ENCODE measurements at regions not wholly inside any gene's neighbourhood (a gene's known extent, or its start where the extent isn't known, plus 50 kb on each side); places are given as distances from the start of the nearest gene placed in this dataset.
"Not testable (repeated sequence)": the region's sequence is repeated elsewhere in the genome, so short reads cannot be mapped to it uniquely, and the experiment has no call there.

DNA sequence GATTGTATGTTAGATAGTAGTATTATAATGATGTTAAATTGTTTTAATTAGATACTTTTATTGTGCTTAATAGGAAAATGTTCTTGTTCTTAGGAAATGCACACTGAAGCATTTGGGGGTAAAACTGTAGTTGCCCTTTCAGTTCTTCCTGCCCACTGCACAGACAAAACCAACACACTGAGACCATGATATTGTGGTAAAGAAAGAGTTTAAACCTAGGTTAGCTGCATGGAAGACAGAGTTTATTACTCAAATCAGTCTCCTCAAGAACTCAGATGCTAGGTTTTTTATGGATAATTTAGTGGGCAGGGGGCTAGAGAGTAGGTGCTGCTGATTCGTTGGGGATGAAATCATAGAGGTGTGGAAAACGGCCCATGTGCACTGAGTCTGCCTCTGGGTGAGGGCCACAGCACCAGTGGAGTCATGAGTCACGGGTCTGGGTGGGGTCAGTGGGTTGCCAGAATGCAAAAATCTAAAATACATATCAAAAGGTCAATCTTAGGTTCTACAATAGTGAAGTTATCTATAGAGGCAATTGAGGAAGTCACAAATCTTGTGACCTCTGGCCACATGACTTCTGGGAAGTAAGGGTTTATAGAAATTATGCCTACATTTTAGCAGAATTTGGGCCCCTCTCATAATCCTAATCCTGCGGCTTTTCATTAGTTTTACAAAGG is 124.8 kb upstream of the FOXN2 start:
- DNase-seq (ENCODE audit: low read depth, low spot score), result no peak

- no peak for DNase-seq (ENCODE audit: low read depth, low spot score)
These were observed 124.3 kb upstream of the FOXN2 start for GRCh38 chr2:48190230-48190629.

- no peak for DNase-seq (ENCODE audit: low read depth, low spot score)
These were observed 119.8 kb upstream of the FOXN2 start for GRCh38 chr2:48194641-48195040.

DNA sequence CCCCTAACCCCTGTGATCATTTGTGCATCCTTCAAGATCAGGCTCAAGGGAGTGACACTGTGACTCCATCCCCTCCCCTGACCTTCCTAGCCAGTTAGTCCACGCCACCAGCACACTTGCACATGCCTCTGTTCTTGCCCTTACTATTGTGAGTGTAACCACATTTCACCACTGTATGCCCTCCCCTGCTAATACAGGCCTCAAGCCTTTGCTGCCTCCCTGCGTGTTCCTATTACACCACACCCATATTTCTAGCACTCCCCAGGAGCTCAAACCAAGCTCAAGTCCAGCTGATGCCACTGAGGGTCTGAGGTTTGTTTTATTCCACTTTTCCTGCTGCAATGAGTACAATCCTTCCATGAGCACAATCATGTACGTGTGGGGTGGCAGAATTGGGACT is 119.3 kb upstream of the FOXN2 start:
- no peak for DNase-seq (ENCODE audit: low read depth, low spot score)

DNA sequence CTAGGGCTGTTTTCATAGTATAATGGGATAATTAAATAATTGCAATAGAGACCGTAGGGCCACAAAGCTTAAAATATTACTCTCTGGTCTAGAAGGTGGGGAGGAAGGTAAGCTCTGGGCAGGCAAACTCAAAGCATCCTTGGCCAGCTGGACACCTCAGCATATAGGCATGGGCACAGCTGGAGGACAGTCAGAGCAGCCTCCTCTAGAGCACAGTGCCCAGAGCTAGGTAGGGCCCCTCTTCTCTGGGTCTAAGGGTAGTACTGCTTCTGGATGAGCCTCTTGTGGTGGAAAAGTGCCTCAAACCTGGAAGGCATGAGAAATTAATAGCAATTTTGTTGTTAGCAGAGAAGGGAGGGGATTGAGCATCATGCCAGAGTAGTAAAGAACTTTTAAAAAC is 116.9 kb upstream of the FOXN2 start:
- no peak for DNase-seq (ENCODE audit: low read depth, low spot score)

DNA sequence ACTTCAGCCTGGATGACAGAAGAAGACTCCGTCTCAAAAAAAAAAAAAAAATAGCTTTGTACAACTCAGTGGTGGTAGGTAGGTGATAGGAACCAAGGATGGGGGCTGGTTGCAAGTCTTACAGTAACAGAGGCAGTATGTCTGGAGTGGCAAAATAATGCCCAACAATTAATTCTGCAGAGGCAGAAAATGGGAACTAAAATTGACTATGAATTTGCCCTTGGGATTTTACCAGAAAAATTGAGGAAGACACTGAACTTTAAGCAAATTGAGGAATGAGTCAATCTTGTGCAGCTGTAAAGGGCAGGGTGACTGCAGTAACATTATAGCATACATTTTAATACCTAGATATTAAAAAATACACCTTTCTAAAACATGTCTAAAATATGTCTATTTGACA is 116.1 kb upstream of the FOXN2 start:
- no peak for DNase-seq (ENCODE audit: low read depth, low spot score)

GRCh38 chr2:48199070-48199469 is 115.4 kb upstream of the FOXN2 start:
- DNase-seq (ENCODE audit: low read depth, low spot score), result no peak

DNA sequence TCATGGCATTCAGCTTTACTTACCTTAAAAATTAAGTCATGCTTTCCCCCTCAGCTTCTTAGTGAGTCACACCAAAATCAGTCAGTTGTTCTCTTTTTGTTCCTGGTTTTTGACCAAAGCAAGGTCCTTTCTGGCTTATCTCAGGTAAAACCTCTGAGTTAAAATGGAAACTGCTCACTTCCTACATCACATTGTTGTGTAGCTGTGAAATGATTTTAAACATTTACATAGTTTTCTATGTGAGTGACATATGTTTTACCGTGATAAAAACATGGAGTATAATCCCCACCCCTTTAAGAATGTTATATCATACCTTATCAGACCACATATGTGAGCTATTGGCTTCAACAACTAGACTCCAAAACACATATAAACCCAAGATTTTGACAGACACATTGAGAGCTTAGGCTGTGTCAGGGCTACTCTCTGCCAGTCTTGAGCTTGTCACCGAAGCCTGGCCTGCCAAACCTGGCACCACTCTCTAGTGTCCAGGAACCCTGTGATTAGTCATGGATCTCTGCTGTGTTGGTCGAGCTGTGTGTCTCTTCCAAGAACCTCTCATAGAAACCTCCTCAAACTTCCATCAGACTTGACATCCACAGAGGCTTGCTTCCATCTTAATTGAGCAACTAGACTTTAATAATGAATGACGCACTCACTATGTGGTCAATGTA is 113.7 kb upstream of the FOXN2 start:
- no peak for DNase-seq (ENCODE audit: low read depth, low spot score)

DNA sequence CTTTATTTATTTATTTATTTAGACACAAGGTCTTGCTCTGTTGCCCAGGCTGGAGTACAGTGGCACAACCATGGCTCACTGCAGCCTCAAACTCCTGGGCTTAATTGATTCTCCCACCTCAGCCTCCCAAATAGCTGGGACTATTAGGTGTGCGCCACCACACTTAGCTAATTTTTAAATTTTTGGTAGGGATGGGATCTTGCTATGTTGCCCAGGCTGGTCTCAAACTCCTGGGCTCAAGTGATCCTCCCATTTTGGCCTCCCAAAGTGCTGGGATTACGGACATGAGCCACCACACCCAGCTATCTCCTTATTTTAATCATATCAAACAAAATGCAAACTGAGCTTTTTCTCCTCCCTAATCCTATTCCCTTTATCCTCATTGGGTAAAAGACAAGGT is 113.0 kb upstream of the FOXN2 start:
- not testable (repeated sequence) for DNase-seq (ENCODE audit: low read depth, low spot score)

GRCh38 chr2:48202863-48203642 is 111.4 kb upstream of the FOXN2 start:
- DNase-seq (ENCODE audit: low read depth, low spot score), result no peak

- DNase-seq (ENCODE audit: low read depth, low spot score), result no peak
These were observed 110.8 kb upstream of the FOXN2 start for GRCh38 chr2:48203668-48204067.

- no peak for DNase-seq (ENCODE audit: low read depth, low spot score)
These were observed 109.7 kb upstream of the FOXN2 start for GRCh38 chr2:48204750-48205136.

GRCh38 chr2:48205137-48205798 is 109.2 kb upstream of the FOXN2 start:
- no peak for DNase-seq (ENCODE audit: low read depth, low spot score)

DNA sequence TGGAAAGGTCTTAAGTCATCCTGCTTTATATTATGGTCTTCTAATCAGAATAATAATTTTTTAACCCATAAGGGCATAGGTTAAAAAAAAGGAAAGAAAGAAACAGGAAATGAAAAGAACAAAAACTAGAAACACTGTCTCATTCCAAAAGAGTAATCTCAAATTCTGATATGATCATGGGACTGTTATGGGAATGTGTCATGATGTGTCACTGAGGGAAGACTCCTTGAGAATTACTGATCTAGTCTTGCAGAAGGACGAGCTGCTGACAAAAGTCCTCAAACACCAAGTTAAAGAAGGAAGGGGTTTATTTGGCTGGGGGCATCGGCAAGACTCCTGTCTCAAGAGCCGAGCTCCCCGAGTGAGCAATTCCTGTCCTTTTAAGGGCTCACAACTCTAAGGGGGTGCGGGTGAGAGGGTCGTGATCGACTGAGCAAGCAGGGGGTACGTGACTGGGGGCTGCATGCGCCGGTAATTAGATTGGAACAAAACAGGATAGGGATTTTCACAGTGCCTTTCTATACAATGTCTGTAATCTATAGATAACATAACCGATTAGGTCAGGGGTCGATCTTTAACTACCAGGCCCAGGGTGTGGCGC is 108.3 kb upstream of the FOXN2 start:
- DNase-seq (ENCODE audit: low read depth, low spot score), result not testable (repeated sequence)

- DNase-seq (ENCODE audit: low read depth, low spot score), result no peak
These were observed 107.3 kb upstream of the FOXN2 start for GRCh38 chr2:48207201-48207641.

DNA sequence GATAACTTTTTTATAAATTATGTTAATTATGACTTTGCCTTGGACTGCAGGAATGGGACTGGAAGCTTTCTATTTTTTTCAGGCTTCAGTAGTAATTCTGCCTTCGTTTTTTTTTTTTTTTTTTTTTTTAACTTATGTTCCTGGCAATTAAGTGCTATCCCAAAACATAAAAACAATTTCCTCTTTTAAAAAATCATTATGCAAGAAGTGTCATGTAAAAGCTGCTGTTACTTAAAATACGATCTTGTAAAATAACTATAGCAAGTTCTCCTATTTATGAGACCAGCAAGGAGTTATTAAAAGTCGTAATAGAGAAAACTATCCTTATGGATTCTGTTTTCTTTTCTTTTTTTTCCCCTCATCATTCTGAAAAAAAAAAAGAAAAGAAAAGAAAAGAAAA is 106.6 kb upstream of the FOXN2 start:
- no peak for DNase-seq (ENCODE audit: low read depth, low spot score)

GRCh38 chr2:48209214-48209885 is 105.1 kb upstream of the FOXN2 start:
- no peak for DNase-seq (ENCODE audit: low read depth, low spot score)

GRCh38 chr2:48210189-48210588 is 104.3 kb upstream of the FOXN2 start:
- DNase-seq (ENCODE audit: low read depth, low spot score), result no peak

DNA sequence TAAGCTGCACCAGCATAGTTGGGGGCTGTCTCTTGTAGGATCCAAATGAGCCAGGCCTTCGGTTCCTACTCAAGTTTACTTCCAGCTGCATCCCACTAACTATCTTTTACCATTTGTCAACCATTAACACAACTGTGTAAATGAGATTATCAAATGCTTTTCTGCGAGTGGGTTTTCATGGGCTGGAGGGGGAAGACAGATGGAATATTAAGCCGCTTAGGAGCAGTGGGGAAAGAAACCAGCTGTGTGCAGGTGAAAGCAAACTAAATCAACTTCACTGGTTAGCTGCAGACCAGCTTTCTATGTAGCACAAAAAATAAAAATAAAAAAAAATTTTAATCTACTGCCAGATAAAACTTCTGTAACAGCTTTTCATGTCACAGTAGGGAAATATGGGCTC is 100.8 kb upstream of the FOXN2 start:
- DNase-seq (ENCODE audit: low read depth, low spot score), result no peak

GRCh38 chr2:48218169-48218568 is 96.3 kb upstream of the FOXN2 start:
- DNase-seq (ENCODE audit: low read depth, low spot score), result no peak

- DNase-seq (ENCODE audit: low read depth, low spot score), result no peak
These were observed 95.3 kb upstream of the FOXN2 start for GRCh38 chr2:48219234-48219554.

All from brain pericyte (primary cell).